ENCODE measurements at regions not wholly inside any gene's neighbourhood (a gene's known extent, or its start where the extent isn't known, plus 50 kb on each side); places are given as distances from the start of the nearest gene placed in this dataset.
"Not testable (repeated sequence)": the region's sequence is repeated elsewhere in the genome, so short reads cannot be mapped to it uniquely, and the experiment has no call there.

GRCh38 chr3:107220538-107220937 is 156.7 kb upstream of the CCDC54 start:
- no peak for DNase-seq (ENCODE audit: low spot score)
- no peak for TF ChIP-seq CTCF (IDR thresholded peaks at IDR 0.05; ENCODE audit: extremely low read depth, missing control alignments)

- no peak for DNase-seq (ENCODE audit: low spot score)
- no peak for TF ChIP-seq CTCF (IDR thresholded peaks at IDR 0.05; ENCODE audit: extremely low read depth, missing control alignments)
Observed at GRCh38 chr3:107221856-107222255, 155.4 kb upstream of the CCDC54 start.

GRCh38 chr3:107222907-107223306 is 154.3 kb upstream of the CCDC54 start:
- no peak for DNase-seq (ENCODE audit: low spot score)
- TF ChIP-seq CTCF (IDR thresholded peaks at IDR 0.05; ENCODE audit: extremely low read depth, missing control alignments): no peak

- DNase-seq (ENCODE audit: low spot score): no peak
- no peak for TF ChIP-seq CTCF (IDR thresholded peaks at IDR 0.05; ENCODE audit: extremely low read depth, missing control alignments)
Observed at GRCh38 chr3:107224026-107224596, 153.1 kb upstream of the CCDC54 start.

- no peak for TF ChIP-seq CTCF (IDR thresholded peaks at IDR 0.05; ENCODE audit: extremely low read depth, missing control alignments)
- no peak for DNase-seq (ENCODE audit: low spot score)
Observed at GRCh38 chr3:107227091-107227490, 150.1 kb upstream of the CCDC54 start.

- not testable (repeated sequence) for DNase-seq (ENCODE audit: low spot score)
Observed at GRCh38 chr3:107233877-107234276, 143.4 kb upstream of the CCDC54 start.

- no peak for TF ChIP-seq CTCF (IDR thresholded peaks at IDR 0.05; ENCODE audit: extremely low read depth, missing control alignments)
- no peak for DNase-seq (ENCODE audit: low spot score)
Observed at GRCh38 chr3:107235193-107235927, 141.9 kb upstream of the CCDC54 start.

GRCh38 chr3:107235928-107236315 is 141.3 kb upstream of the CCDC54 start:
- TF ChIP-seq CTCF (IDR thresholded peaks at IDR 0.05; ENCODE audit: extremely low read depth, missing control alignments): peak; percentile 67
- peak; percentile 75 for DNase-seq (ENCODE audit: low spot score)

Measured in GM20000 (cell line).